ENCODE measurements at regions not wholly inside any gene's neighbourhood (a gene's known extent, or its start where the extent isn't known, plus 50 kb on each side); places are given as distances from the start of the nearest gene placed in this dataset.
"Not testable (repeated sequence)": the region's sequence is repeated elsewhere in the genome, so short reads cannot be mapped to it uniquely, and the experiment has no call there.

DNA sequence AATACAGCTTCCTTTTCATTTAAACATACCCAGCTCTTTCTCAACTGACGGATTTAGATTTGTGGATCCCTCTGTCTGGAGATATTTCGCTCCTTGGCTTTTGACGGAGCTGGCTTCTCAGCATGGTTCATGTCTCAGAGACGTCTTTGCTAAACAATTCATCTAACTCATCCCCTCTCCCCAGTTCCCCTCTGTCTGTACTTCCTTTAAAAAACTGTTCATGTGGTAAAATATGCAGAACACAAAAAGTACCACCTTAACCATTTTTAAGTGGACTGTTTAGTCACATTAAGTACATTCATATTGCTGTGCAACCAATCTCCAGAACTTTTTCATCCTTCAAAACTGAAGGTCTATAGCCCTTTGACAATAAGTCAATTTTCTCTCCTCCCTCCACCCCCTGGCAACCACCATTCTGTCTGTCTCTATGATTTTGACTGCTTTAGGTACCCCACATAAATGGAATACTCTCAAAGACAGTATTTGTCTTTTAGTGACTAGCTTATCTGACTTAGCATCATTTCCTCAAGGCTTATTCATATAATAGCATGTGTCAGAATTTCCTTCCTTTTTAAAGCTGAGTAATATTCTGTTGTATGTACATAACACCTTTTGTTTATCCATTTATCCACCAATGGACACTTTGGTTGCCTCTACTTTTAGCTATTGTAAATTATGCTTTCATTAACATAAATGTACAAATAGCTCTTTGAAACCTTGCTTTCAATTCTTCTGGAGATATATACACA is 399.8 kb upstream of the SOX5 start:
- TF ChIP-seq, protein P1, sequence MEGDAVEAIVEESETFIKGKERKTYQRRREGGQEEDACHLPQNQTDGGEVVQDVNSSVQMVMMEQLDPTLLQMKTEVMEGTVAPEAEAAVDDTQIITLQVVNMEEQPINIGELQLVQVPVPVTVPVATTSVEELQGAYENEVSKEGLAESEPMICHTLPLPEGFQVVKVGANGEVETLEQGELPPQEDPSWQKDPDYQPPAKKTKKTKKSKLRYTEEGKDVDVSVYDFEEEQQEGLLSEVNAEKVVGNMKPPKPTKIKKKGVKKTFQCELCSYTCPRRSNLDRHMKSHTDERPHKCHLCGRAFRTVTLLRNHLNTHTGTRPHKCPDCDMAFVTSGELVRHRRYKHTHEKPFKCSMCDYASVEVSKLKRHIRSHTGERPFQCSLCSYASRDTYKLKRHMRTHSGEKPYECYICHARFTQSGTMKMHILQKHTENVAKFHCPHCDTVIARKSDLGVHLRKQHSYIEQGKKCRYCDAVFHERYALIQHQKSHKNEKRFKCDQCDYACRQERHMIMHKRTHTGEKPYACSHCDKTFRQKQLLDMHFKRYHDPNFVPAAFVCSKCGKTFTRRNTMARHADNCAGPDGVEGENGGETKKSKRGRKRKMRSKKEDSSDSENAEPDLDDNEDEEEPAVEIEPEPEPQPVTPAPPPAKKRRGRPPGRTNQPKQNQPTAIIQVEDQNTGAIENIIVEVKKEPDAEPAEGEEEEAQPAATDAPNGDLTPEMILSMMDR (IDR thresholded peaks at IDR 0.05; ENCODE audit: insufficient read depth, low read length) = no peak
- H3K4me3 ChIP-seq (ENCODE audit: low read depth, low read length) = no peak overlapping the region
- no peak for DNase-seq (ENCODE audit: low read depth)

DNA sequence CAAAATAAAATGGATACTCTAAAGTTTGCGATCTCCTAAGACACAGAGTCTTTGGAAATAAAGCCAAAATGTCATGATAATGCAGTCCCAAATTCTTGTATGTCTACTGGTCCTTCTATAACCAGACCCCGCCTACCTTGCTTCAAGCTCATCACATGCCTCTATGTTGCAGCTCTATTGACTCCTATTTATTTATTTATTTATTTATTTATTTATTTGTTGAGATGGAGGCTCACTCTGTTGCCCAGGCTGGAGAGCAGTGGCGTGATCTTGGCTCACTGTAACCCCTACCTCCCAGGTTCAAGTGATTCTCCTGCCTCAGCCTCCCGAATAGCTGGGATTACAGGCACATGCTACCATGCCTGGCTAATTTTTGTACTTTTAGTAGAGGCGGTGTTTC is 398.7 kb upstream of the SOX5 start:
- not testable (repeated sequence) for H3K4me3 ChIP-seq (ENCODE audit: low read depth, low read length); DNase-seq (ENCODE audit: low read depth)

DNA sequence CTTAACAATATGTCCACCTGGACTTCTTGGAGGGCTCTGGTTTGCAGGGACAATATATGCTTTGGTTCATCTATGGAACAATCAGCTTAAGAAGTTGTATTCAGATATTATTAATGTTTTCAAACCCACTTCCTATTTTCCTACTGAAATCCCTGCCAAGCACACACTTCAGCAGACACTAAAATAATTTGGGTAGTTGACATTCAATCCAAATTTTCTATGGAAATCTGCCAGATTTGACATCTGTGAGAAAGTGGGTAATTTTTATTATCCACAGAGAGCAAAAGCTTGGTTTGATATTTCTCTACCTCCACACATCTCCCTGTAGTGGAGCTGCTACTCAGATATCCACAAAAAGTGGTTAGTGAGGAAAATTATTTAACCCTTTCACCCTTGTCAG is 378.8 kb upstream of the SOX5 start:
- TF ChIP-seq, protein P1 (IDR thresholded peaks at IDR 0.05; ENCODE audit: insufficient read depth, low read length) = no peak

GRCh38 chr12:24325331-24325730 is 375.9 kb upstream of the SOX5 start:
- no peak overlapping the region for H3K4me3 ChIP-seq (ENCODE audit: low read depth, low read length)
- TF ChIP-seq, protein P1 (IDR thresholded peaks at IDR 0.05; ENCODE audit: insufficient read depth, low read length) = no peak
- DNase-seq (ENCODE audit: low read depth) = no peak

More for the DNA sequence above, 378.8 kb upstream of the SOX5 start:
- no peak overlapping the region for H3K4me3 ChIP-seq (ENCODE audit: low read depth, low read length)
- no peak for DNase-seq (ENCODE audit: low read depth)

DNA sequence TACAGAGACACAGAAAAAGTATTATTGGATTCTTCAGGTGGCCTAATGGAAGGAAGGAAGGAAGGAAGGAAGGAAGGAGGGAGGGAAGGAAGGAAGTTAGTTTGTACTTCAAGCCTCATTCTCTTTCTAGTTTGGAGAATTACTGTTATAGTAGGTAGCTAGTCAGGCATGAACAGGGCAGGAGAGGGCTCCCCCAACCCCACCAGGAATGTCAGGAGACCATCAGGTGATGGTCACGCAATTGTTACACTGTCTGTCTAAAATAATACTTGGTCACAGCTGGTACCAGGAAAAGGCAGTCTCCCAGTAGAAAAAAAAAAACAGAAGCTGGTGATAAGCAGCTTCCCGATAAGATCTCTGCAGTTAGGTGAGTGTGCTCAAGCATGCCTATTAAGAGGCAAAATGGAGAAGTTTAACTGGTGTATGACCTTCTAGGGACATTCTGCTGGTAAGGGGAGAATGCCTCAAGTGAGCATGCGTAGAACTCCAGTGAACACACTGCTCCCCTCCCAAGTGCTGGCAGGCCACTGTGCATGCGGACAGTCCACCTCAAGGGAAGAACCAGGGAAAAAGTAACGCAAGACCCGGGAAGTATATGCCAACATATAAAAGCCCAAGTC is 358.4 kb upstream of the SOX5 start:
- DNase-seq (ENCODE audit: low read depth) = no peak
- no peak overlapping the region for H3K4me3 ChIP-seq (ENCODE audit: low read depth, low read length)
- TF ChIP-seq, protein P1 (IDR thresholded peaks at IDR 0.05; ENCODE audit: insufficient read depth, low read length) = no peak

DNA sequence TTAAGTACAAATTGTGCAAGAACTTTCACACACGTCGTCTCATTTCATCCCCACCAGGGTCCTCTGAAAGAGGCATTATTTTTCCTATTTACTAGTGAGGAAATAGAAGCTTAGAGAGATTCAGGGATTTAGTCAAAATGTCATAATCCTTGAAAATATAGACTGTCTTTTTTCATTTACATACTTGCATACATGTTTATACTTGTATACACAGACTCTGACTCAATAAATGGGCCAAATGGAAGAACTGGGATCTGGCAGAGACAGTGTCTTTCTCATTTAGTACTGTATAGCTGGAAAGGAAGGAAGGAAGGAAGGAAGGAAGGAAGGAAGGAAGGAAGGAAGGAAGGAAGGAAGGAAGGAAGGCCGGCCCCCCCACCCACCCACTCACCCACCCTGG is 357.7 kb upstream of the SOX5 start:
- H3K4me3 ChIP-seq (ENCODE audit: low read depth, low read length) = no peak overlapping the region
- TF ChIP-seq, protein P1 (IDR thresholded peaks at IDR 0.05; ENCODE audit: insufficient read depth, low read length) = no peak
- no peak for DNase-seq (ENCODE audit: low read depth)

DNA sequence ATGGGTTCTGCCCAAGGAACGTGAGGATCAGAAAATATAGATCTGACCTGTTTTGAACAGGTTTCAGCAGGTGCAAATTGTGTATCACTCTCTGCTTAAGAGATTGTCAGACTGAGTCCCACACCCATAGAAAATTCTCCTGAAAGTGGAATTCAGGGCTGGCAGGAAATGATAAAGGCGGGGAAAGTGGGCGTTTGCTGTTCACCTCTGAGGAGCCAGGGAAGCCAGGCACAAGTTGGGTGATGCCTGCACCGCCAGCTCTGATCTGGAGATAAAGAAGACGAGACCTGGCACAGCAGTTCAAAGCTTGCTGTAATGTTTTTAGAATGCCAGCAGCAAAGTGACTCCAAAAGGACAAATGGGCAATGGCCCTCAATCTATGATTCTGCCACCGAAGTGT is 356.5 kb upstream of the SOX5 start:
- no peak for DNase-seq (ENCODE audit: low read depth)
- TF ChIP-seq, protein P1 (IDR thresholded peaks at IDR 0.05; ENCODE audit: insufficient read depth, low read length) = no peak
- no peak overlapping the region for H3K4me3 ChIP-seq (ENCODE audit: low read depth, low read length)

Data from fibroblast of the aortic adventitia (primary cell).